Heart left ventricle (tissue), 13 donors: ENCODE measurements at regions not wholly inside any gene's neighbourhood (a gene's known extent, or its start where the extent isn't known, plus 50 kb on each side); places are given as distances from the start of the nearest gene placed in this dataset.

Experiments used
- POLR2A ChIP-seq, 2 donors: fragments of 450-650 bp; IDR thresholded peaks; one replicate each; pipeline ENCODE4 v1.6.1; 2017; ENCODE audit warnings: antibody characterized with exemption in 2 of 2, mild to moderate bottlenecking in 2 of 2, moderate library complexity in 2 of 2
- TF ChIP-seq, protein P1 (sequence below), 12 donors: fragments of 200-600 bp; sonication (generic) in 4 of 12; IDR thresholded peaks; one replicate each; pipeline versions ENCODE4 v1.5.0 to v1.8.0; 2018 to 2022; ENCODE audit warnings: antibody characterized with exemption in 12 of 12, mild to moderate bottlenecking in 5 of 12
- donor health status: ischemic (EF 13 %, LVEDD 7.1; RV severe dilation, severe dysfunction).
- donor health status: DM: no; HTN: yes; CAD: no.
- donor health status: DM: no; HTN: no; CAD: no.
- donor health status: ischemic (EF 25% LVEDD 6.9; RV normal size, moderate dysfunction).
- donor health status: ischemic (EF 25% LVEDD 5.7; RV mildly dilated, moderate dysfunction).
- donor health status: ischemic (EF 35%, LVEDD 5.7; RV mildly dilated, moderate dysfunction).
- donor health status: nonischemic (EF 11% LVEDD 7.7; RV severe dilation, severe dysfunction).
- donor health status: DM: yes; HTN: yes; CAD: no.
- donor health status: PGD.
- donor health status: ischemic (EF 29% LVEDD 5.4; RV normal size, mild dysfunction).
- donor health status: nonischemic (EF 23%, LVEDD 6.1; RV moderate dilation, normal function).

- TF ChIP-seq, protein P1, sequence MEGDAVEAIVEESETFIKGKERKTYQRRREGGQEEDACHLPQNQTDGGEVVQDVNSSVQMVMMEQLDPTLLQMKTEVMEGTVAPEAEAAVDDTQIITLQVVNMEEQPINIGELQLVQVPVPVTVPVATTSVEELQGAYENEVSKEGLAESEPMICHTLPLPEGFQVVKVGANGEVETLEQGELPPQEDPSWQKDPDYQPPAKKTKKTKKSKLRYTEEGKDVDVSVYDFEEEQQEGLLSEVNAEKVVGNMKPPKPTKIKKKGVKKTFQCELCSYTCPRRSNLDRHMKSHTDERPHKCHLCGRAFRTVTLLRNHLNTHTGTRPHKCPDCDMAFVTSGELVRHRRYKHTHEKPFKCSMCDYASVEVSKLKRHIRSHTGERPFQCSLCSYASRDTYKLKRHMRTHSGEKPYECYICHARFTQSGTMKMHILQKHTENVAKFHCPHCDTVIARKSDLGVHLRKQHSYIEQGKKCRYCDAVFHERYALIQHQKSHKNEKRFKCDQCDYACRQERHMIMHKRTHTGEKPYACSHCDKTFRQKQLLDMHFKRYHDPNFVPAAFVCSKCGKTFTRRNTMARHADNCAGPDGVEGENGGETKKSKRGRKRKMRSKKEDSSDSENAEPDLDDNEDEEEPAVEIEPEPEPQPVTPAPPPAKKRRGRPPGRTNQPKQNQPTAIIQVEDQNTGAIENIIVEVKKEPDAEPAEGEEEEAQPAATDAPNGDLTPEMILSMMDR (IDR thresholded peaks at IDR 0.05), result no peak
- TF ChIP-seq POLR2A (IDR thresholded peaks at IDR 0.05), result no peak
Observed at GRCh38 chr14:25620515-25620914, 570.6 kb upstream of the STXBP6 start.
